ENCODE measurements at regions not wholly inside any gene's neighbourhood (a gene's known extent, or its start where the extent isn't known, plus 50 kb on each side); places are given as distances from the start of the nearest gene placed in this dataset.

GRCh38 chr13:63684822-63685221, 2269.2 kb upstream of the PCDH20 start:
- TF ChIP-seq, protein P1, sequence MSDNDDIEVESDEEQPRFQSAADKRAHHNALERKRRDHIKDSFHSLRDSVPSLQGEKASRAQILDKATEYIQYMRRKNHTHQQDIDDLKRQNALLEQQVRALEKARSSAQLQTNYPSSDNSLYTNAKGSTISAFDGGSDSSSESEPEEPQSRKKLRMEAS (IDR thresholded peaks at IDR 0.05): no peak
- TF ChIP-seq TAF1 (conservative IDR thresholded peaks at IDR 0.05) (no peak), REST (IDR thresholded peaks at IDR 0.05) (no peak), SP1 (IDR thresholded peaks at IDR 0.05) (no peak), NR2F2 (IDR thresholded peaks at IDR 0.05) (no peak), ATF3 (IDR thresholded peaks at IDR 0.05) (no peak), GABPA (IDR thresholded peaks at IDR 0.05 in 1 of 2, conservative IDR thresholded peaks at IDR 0.05 in 1 of 2) (no peak), JUND (IDR thresholded peaks at IDR 0.05) (no peak), FOXA1 (IDR thresholded peaks at IDR 0.05) (no peak), RAD21 (IDR thresholded peaks at IDR 0.05) (no peak), HNF4G (IDR thresholded peaks at IDR 0.05) (no peak), HNF4A (conservative IDR thresholded peaks at IDR 0.05) (no peak)
- TF ChIP-seq, protein P2, sequence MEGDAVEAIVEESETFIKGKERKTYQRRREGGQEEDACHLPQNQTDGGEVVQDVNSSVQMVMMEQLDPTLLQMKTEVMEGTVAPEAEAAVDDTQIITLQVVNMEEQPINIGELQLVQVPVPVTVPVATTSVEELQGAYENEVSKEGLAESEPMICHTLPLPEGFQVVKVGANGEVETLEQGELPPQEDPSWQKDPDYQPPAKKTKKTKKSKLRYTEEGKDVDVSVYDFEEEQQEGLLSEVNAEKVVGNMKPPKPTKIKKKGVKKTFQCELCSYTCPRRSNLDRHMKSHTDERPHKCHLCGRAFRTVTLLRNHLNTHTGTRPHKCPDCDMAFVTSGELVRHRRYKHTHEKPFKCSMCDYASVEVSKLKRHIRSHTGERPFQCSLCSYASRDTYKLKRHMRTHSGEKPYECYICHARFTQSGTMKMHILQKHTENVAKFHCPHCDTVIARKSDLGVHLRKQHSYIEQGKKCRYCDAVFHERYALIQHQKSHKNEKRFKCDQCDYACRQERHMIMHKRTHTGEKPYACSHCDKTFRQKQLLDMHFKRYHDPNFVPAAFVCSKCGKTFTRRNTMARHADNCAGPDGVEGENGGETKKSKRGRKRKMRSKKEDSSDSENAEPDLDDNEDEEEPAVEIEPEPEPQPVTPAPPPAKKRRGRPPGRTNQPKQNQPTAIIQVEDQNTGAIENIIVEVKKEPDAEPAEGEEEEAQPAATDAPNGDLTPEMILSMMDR (IDR thresholded peaks at IDR 0.05; ENCODE audit: low read depth, low read length, missing input control): no peak
- TF ChIP-seq, protein P3, sequence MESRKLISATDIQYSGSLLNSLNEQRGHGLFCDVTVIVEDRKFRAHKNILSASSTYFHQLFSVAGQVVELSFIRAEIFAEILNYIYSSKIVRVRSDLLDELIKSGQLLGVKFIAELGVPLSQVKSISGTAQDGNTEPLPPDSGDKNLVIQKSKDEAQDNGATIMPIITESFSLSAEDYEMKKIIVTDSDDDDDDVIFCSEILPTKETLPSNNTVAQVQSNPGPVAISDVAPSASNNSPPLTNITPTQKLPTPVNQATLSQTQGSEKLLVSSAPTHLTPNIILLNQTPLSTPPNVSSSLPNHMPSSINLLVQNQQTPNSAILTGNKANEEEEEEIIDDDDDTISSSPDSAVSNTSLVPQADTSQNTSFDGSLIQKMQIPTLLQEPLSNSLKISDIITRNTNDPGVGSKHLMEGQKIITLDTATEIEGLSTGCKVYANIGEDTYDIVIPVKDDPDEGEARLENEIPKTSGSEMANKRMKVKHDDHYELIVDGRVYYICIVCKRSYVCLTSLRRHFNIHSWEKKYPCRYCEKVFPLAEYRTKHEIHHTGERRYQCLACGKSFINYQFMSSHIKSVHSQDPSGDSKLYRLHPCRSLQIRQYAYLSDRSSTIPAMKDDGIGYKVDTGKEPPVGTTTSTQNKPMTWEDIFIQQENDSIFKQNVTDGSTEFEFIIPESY (IDR thresholded peaks at IDR 0.05): no peak

Data from liver (tissue), 3 donors.